Neuronal stem cell (in vitro differentiated cells): ENCODE measurements at regions not wholly inside any gene's neighbourhood (a gene's known extent, or its start where the extent isn't known, plus 50 kb on each side); places are given as distances from the start of the nearest gene placed in this dataset.
A peak's percentile ranks its signal among the peaks of the same experiment; 100 is the strongest.

Experiments
- DNase-seq: peaks from one replicate; pipeline ENCODE4 v3.0.0-alpha.2; 2013; ENCODE audit warnings: low spot score
- H2AFZ ChIP-seq: one replicate; pipeline ENCODE4 v1.6.1; 2013; ENCODE audit warnings: mild to moderate bottlenecking, low read length, inconsistent platforms
- H2AK5ac ChIP-seq: 2 replicates; pipeline ENCODE4 v1.6.1; 2013; ENCODE audit warnings: low read depth, mild to moderate bottlenecking, inconsistent platforms, low read length, moderate library complexity, mixed read lengths
- H2BK120ac ChIP-seq: 2 replicates; pipeline ENCODE4 v1.6.1; 2013; ENCODE audit warnings: low read depth, mild to moderate bottlenecking, inconsistent platforms, low read length, moderate library complexity, mixed read lengths
- H2BK12ac ChIP-seq: one replicate; pipeline ENCODE4 v1.6.1; 2013; ENCODE audit warnings: low read length, inconsistent platforms
- H2BK15ac ChIP-seq: 2 replicates; pipeline ENCODE4 v1.6.1; 2013; ENCODE audit warnings: mild to moderate bottlenecking, low read length, inconsistent platforms, mixed read lengths
- H2BK5ac ChIP-seq: one replicate; pipeline ENCODE4 v1.6.1; 2013; ENCODE audit warnings: inconsistent platforms, mild to moderate bottlenecking, low read length, moderate library complexity
- H3K14ac ChIP-seq: one replicate; pipeline ENCODE4 v1.6.1; 2013; ENCODE audit warnings: low read length, inconsistent platforms
- H3K18ac ChIP-seq: 2 replicates; pipeline ENCODE4 v1.6.1; 2013; ENCODE audit warnings: low read length, inconsistent platforms
- H3K23ac ChIP-seq: 2 replicates; pipeline ENCODE4 v1.6.1; 2013; ENCODE audit warnings: low read depth, mild to moderate bottlenecking, mixed read lengths, low read length, inconsistent platforms; ENCODE audit not compliant: poor library complexity
- H3K27ac ChIP-seq: replicated peaks from 3 replicates; pipeline ENCODE4 v1.5.1; 2013; ENCODE audit warnings: low read length, inconsistent platforms
- H3K27me3 ChIP-seq, 3 experiments: 2 replicates each; pipeline ENCODE4 v1.6.1; 2013; ENCODE audit warnings: low read length in 3 of 3, mild to moderate bottlenecking in 2 of 3, inconsistent platforms in 1 of 3, low read depth in 1 of 3, mixed read lengths in 1 of 3, moderate library complexity in 1 of 3; ENCODE audit not compliant: control insufficient read depth in 3 of 3, insufficient read depth in 3 of 3
- H3K36me3 ChIP-seq, 2 donors: replicated peaks in 1 of 2; 2 replicates each; pipeline ENCODE4 v1.6.1; 2013; ENCODE audit warnings: low read length in 2 of 2; ENCODE audit not compliant: control insufficient read depth in 2 of 2, insufficient read depth in 2 of 2
- H3K4ac ChIP-seq: 2 replicates; pipeline ENCODE4 v1.6.1; 2013; ENCODE audit warnings: inconsistent platforms, mild to moderate bottlenecking, low read length, moderate library complexity
- H3K4me1 ChIP-seq, 2 donors: 1 replicate in 1 of 2; 2 replicates in 1 of 2; pipeline ENCODE4 v1.6.1; 2013; ENCODE audit warnings: low read length in 2 of 2, low read depth in 1 of 2; ENCODE audit not compliant: control insufficient read depth in 2 of 2, insufficient read depth in 1 of 2
- H3K4me2 ChIP-seq: one replicate; pipeline ENCODE4 v1.6.1; 2013; ENCODE audit warnings: mild to moderate bottlenecking, low read length, inconsistent platforms; ENCODE audit not compliant: insufficient read depth, poor library complexity, severe bottlenecking
- H3K4me3 ChIP-seq, 2 donors: 2 replicates each; pipeline ENCODE4 v1.5.1; 2013; ENCODE audit warnings: low read length in 2 of 2, mild to moderate bottlenecking in 2 of 2, inconsistent platforms in 1 of 2, moderate library complexity in 1 of 2
- H3K79me1 ChIP-seq: one replicate; pipeline ENCODE4 v1.6.1; 2013; ENCODE audit warnings: low read depth, mild to moderate bottlenecking, inconsistent platforms, low read length, moderate library complexity
- H3K9ac ChIP-seq: one replicate; pipeline ENCODE4 v1.6.1; 2013; ENCODE audit warnings: mild to moderate bottlenecking, low read depth, low read length, inconsistent platforms; ENCODE audit not compliant: poor library complexity
- H3K9me3 ChIP-seq, 2 donors: replicated peaks in 1 of 2; 2 replicates each; pipeline versions ENCODE3 to v1.6.1; 2013; ENCODE audit warnings: low read length in 2 of 2, mild to moderate bottlenecking in 2 of 2, inconsistent platforms in 1 of 2, low read depth in 1 of 2, mixed read lengths in 1 of 2, moderate library complexity in 1 of 2; ENCODE audit not compliant: control insufficient read depth in 2 of 2, insufficient read depth in 1 of 2
- H4K8ac ChIP-seq: one replicate; pipeline ENCODE4 v1.6.1; 2013; ENCODE audit warnings: low read depth, mild to moderate bottlenecking, inconsistent platforms, low read length, moderate library complexity
- H4K91ac ChIP-seq: one replicate; pipeline ENCODE4 v1.6.1; 2013; ENCODE audit warnings: low read length, low read depth, mild to moderate bottlenecking, inconsistent platforms; ENCODE audit not compliant: poor library complexity
- WGBS, 2 donors: extraction: QIAGEN DNeasy Blood & Tissue Kit; methylation state at CpG; one replicate each; pipeline ENCODE4 v1.1.7; 2013; ENCODE audit warnings: missing lambda C conversion rate in 2 of 2, mixed read lengths in 1 of 2; ENCODE audit not compliant: insufficient read length in 2 of 2, insufficient replicate concordance in 1 of 2; ENCODE audit errors: extremely low coverage in 2 of 2; 5-methylcytosine and 5-hydroxymethylcytosine counted together

DNA sequence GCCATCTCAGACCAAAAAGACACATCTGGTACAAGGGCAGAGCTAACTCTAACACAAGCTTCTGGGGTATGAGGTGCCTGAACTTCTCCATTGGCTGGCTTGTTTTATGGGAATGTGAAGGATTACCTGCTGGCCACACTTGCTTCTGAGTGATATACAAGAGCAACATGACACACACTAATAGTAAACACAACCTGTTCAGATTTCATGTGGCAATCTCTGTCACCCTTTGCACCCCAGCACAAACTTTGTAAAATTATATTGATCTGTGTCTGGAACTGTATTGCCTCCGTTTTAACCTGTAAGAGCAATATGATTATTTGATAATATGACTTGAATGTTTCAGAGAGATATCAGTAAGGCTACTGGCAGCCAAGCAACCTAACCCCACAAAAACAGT, 276.7 kb downstream of the CCDC85A start:
- no peak for DNase-seq
- Histone ChIP-seq H3K23ac (no peak overlapping the region), H3K9me3 (no peaks in the 10 kb centered on the region), H4K8ac (no peak overlapping the region), H2AK5ac (no peak overlapping the region), H2AFZ (no peak overlapping the region), H3K18ac (no peak overlapping the region), H3K36me3 (no peaks in the 10 kb centered on the region), H2BK5ac (no peak overlapping the region), H4K91ac (no peak overlapping the region), H3K4me1 (no peaks in the 10 kb centered on the region), H3K4me3 (no peak overlapping the region), H3K79me1 (no peaks in the 10 kb centered on the region), H3K27ac (no peak overlapping the region), H3K9ac (no peak overlapping the region), H2BK12ac (no peak overlapping the region), H3K4me2 (no peak overlapping the region), H3K27me3 (no peaks in the 10 kb centered on the region), H2BK15ac (no peak overlapping the region), H2BK120ac (no peak overlapping the region), H3K14ac (no peak overlapping the region), H3K4ac (no peak overlapping the region)
- no CpG with 5 or more reads among the region's 1 CpG for WGBS, 2 donors

DNA sequence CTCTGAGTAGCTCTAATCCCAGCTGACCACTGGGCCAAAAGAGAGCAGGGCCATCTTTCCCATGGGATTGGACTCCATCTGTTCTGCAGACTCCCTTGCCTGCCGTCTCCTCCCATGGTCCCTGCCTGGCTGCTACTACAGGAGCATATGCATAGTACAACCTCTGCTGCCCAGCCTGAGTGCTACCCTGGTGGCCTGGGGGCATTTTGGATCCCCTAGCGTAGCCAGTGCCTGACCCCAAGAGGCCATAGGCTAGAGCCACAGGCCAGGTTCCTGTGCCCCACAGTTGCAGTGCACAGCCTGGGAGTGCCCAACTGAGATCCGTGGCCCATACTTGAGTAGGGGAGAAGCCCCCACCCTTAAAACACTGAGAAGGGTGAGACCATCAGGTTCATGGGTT, 280.3 kb downstream of the CCDC85A start:
- H3K9me3 ChIP-seq: no peaks in the 10 kb centered on the region
- H3K9ac ChIP-seq: no peak overlapping the region
- no peak overlapping the region for H4K8ac ChIP-seq
- H2BK5ac ChIP-seq: no peak overlapping the region
- no peak overlapping the region for H2AFZ ChIP-seq
- no peaks in the 10 kb centered on the region for H3K79me1 ChIP-seq
- H2AK5ac ChIP-seq: peak overlapping the region; percentile 22
- H3K4me1 ChIP-seq: no peaks in the 10 kb centered on the region
- peak overlapping the region; percentile 75 for H2BK120ac ChIP-seq
- no peaks in the 10 kb centered on the region for H3K36me3 ChIP-seq
- no peak overlapping the region for H2BK12ac ChIP-seq
- H3K27ac ChIP-seq: no peak overlapping the region
- no peak overlapping the region for H3K14ac ChIP-seq
- H3K18ac ChIP-seq: no peak overlapping the region
- H3K4ac ChIP-seq: no peak overlapping the region
- peak overlapping the region in 1 of 2 donors; percentile 26 for H3K4me3 ChIP-seq
- H3K23ac ChIP-seq: no peak overlapping the region
- no CpG with 5 or more reads among the region's 3 CpGs for WGBS, 2 donors
- no peak for DNase-seq
- H4K91ac ChIP-seq: no peak overlapping the region
- H3K4me2 ChIP-seq: no peak overlapping the region
- no peak overlapping the region for H2BK15ac ChIP-seq
- H3K27me3 ChIP-seq: no peaks in the 10 kb centered on the region

DNA sequence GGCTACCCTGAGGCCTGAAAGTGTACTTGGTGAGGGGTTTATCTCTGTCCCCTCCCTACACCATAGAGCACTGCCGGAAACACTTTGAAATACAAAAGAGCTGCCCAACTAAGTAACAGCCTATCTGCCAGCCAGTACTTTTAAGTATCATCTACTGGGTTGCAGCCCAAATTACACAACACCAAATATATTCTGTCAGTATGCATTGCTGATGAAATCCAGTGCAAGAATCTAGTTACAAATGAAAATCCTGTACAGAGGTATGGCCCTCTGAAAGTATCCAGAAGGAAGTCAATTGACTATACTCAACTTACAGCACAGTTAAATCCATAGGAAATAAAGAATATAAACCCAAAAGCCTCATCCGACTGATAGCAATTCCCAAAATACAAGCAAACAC, 280.8 kb downstream of the CCDC85A start:
- H4K8ac ChIP-seq: no peak overlapping the region
- no peak overlapping the region for H2BK5ac ChIP-seq
- no peak overlapping the region for H3K27ac ChIP-seq

DNA sequence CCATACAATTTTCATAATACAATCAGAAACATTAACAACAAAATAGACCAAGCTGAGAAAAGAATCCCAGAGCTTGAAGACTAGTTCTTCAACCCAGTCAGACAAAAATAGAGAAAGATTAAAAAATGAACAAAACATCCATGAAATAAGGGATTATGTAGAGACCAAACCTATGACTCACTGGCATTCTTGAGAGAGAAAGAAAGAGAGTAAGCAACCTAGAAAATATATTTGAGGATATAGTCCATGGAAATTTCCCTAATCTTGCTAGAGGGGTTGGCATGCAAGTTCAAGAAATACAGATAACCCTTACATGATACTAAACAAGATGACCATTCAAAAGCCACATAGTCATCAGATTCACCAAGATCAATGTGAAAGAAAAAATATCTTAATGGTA, 281.7 kb downstream of the CCDC85A start:
- Histone ChIP-seq H3K27me3 (no peaks in the 10 kb centered on the region), H3K27ac (no peak overlapping the region), H3K14ac (no peak overlapping the region), H4K8ac (no peak overlapping the region), H3K9ac (no peak overlapping the region), H2BK5ac (no peak overlapping the region), H2AK5ac (no peak overlapping the region), H3K4me3 (no peak overlapping the region), H2BK12ac (no peak overlapping the region), H2BK120ac (no peak overlapping the region), H3K36me3 (no peaks in the 10 kb centered on the region), H4K91ac (no peak overlapping the region), H2BK15ac (no peak overlapping the region), H3K9me3 (no peaks in the 10 kb centered on the region), H3K23ac (no peak overlapping the region), H3K4me1 (no peaks in the 10 kb centered on the region), H3K4me2 (no peak overlapping the region), H3K4ac (no peak overlapping the region), H2AFZ (no peak overlapping the region), H3K18ac (no peak overlapping the region), H3K79me1 (no peaks in the 10 kb centered on the region)
- DNase-seq: no peak

More for the DNA sequence above, 280.8 kb downstream of the CCDC85A start:
- Histone ChIP-seq H3K4me1 (no peaks in the 10 kb centered on the region), H3K4ac (no peak overlapping the region), H3K79me1 (no peaks in the 10 kb centered on the region), H3K4me3 (no peak overlapping the region), H3K36me3 (no peaks in the 10 kb centered on the region), H3K9ac (no peak overlapping the region), H2BK12ac (no peak overlapping the region), H2BK120ac (no peak overlapping the region), H3K4me2 (no peak overlapping the region), H2AK5ac (no peak overlapping the region), H2BK15ac (no peak overlapping the region), H3K18ac (no peak overlapping the region), H3K9me3 (no peaks in the 10 kb centered on the region), H2AFZ (no peak overlapping the region), H3K27me3 (no peaks in the 10 kb centered on the region), H3K23ac (no peak overlapping the region), H4K91ac (no peak overlapping the region), H3K14ac (no peak overlapping the region)
- no CpG with 5 or more reads among the region's 2 CpGs for WGBS, 2 donors
- DNase-seq: no peak
